ENCODE measurements at regions not wholly inside any gene's neighbourhood (a gene's known extent, or its start where the extent isn't known, plus 50 kb on each side); places are given as distances from the start of the nearest gene placed in this dataset.

GRCh38 chr10:61031341-61031740 lies 87.4 kb upstream of the RHOBTB1 start:
- H3K4me3 ChIP-seq (replicated peaks; ENCODE audit: low read depth, low read length): no peak overlapping the region
- TF ChIP-seq, protein P1, sequence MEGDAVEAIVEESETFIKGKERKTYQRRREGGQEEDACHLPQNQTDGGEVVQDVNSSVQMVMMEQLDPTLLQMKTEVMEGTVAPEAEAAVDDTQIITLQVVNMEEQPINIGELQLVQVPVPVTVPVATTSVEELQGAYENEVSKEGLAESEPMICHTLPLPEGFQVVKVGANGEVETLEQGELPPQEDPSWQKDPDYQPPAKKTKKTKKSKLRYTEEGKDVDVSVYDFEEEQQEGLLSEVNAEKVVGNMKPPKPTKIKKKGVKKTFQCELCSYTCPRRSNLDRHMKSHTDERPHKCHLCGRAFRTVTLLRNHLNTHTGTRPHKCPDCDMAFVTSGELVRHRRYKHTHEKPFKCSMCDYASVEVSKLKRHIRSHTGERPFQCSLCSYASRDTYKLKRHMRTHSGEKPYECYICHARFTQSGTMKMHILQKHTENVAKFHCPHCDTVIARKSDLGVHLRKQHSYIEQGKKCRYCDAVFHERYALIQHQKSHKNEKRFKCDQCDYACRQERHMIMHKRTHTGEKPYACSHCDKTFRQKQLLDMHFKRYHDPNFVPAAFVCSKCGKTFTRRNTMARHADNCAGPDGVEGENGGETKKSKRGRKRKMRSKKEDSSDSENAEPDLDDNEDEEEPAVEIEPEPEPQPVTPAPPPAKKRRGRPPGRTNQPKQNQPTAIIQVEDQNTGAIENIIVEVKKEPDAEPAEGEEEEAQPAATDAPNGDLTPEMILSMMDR (IDR thresholded peaks at IDR 0.05; ENCODE audit: low read length, missing control alignments): no peak
- DNase-seq (ENCODE audit: low read depth): no peak

DNA sequence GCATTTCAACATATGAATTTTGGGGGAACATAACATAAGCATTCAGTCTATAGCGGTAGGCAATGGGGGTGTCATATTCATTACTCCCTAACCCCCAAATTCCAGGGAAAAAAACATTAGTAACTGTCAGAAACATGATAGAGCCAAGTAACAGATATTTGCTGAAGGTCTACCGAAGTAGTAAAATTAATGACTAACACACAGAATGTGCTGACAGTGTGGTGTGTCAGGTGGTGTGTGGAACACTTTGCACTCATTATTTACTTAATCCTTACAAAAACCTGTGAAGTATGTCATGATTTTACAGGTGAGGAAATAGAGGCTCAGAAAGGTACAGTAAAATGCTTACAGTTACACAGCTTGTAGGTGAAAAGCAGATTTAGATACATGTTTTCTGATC lies 85.4 kb upstream of the RHOBTB1 start:
- TF ChIP-seq, protein P1 (IDR thresholded peaks at IDR 0.05; ENCODE audit: low read length, missing control alignments): no peak
- no peak for DNase-seq (ENCODE audit: low read depth)
- no peak overlapping the region for H3K4me3 ChIP-seq (replicated peaks; ENCODE audit: low read depth, low read length)

GRCh38 chr10:61028861-61029361 lies 84.9 kb upstream of the RHOBTB1 start:
- TF ChIP-seq, protein P1 (IDR thresholded peaks at IDR 0.05; ENCODE audit: low read length, missing control alignments): no peak
- H3K4me3 ChIP-seq (replicated peaks; ENCODE audit: low read depth, low read length): no peak overlapping the region
- peak; percentile 68 for DNase-seq (ENCODE audit: low read depth)

- TF ChIP-seq, protein P1 (IDR thresholded peaks at IDR 0.05; ENCODE audit: low read length, missing control alignments): peak; percentile 80
- DNase-seq (ENCODE audit: low read depth): peak; percentile 26
- no peak overlapping the region for H3K4me3 ChIP-seq (replicated peaks; ENCODE audit: low read depth, low read length)
Measured at GRCh38 chr10:61024856-61025201, 80.8 kb upstream of the RHOBTB1 start.

DNA sequence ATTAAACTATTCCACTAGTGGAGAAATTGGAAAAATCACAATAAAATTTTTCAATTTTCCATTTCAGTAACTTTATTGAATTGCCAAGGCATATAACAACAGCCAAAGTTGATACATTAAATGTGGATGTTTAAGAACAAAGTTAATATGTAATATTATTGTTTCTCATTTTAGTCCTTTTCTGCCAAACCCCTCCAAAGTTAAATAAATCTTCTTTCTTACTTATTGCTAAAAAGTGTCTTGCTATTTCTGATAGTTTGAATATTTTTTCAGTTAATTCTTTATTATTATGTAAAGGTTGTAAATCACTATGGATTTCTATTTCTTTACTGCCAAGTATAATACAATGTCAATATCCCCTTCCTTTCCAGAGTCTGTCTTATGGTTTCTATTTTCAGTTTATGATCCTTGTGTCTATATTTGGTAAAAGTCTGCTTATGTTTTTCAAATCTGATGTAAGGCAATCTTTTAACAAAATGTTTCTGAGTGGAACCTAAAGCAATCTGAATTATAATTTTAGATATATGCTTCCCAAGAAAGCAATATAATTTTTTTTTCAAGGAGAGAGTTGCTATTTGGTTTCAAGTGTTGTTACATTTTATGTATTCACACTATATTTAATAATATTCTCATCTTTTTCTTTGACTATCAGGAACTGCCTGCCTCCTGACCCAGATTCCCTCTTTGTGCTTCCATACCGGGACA lies 80.3 kb upstream of the RHOBTB1 start:
- no peak for DNase-seq (ENCODE audit: low read depth)

DNA sequence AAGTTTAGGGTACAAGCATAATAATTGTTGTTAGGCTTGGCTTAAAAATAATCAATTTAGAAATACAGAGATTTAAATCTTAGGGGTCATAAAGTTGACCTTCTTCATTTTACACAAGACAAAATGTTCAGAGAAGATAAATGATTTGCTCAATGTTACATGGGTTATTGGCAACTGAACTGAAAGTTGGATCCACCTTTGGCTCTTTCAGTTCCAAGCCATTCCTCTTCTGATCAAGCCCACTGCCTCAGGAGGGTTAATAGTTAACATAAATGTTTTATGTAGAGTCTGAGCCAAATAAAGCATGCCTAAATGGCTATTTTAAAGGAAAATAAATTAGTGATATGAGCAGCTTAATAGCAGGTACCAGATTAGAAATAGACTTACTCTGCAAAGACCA lies 79.1 kb upstream of the RHOBTB1 start:
- no peak for DNase-seq (ENCODE audit: low read depth)
- TF ChIP-seq, protein P1 (IDR thresholded peaks at IDR 0.05; ENCODE audit: low read length, missing control alignments): no peak
- H3K4me3 ChIP-seq (replicated peaks; ENCODE audit: low read depth, low read length): no peak overlapping the region

More for the DNA sequence above, 80.3 kb upstream of the RHOBTB1 start:
- H3K4me3 ChIP-seq (replicated peaks; ENCODE audit: low read depth, low read length): no peak overlapping the region
- TF ChIP-seq, protein P1 (IDR thresholded peaks at IDR 0.05; ENCODE audit: low read length, missing control alignments): no peak

GRCh38 chr10:61021926-61022325 lies 77.9 kb upstream of the RHOBTB1 start:
- no peak for DNase-seq (ENCODE audit: low read depth)
- no peak overlapping the region for H3K4me3 ChIP-seq (replicated peaks; ENCODE audit: low read depth, low read length)
- TF ChIP-seq, protein P1 (IDR thresholded peaks at IDR 0.05; ENCODE audit: low read length, missing control alignments): no peak

Data from fibroblast of pulmonary artery (primary cell).